ENCODE measurements at regions not wholly inside any gene's neighbourhood (a gene's known extent, or its start where the extent isn't known, plus 50 kb on each side); places are given as distances from the start of the nearest gene placed in this dataset.

- Mint-ChIP-seq H3K9me3 (peaks cover 8% of the 10 kb centered on the region), H3K4me3 (no peak overlapping the region), H3K27ac (ENCODE audit: unreplicated experiment) (no peak overlapping the region), H3K4me1 (peaks cover 30% of the 10 kb centered on the region), H3K36me3 (ENCODE audit: low read depth) (peaks cover 4% of the 10 kb centered on the region), H3K27me3 (ENCODE audit: low read depth) (no peaks in the 10 kb centered on the region)
- no peak for TF ChIP-seq CTCF (conservative IDR thresholded peaks at IDR 0.05)
- no peak for DNase-seq (ENCODE audit: low read depth, low spot score)
These were observed 608.6 kb downstream of the CCDC171 start for GRCh38 chr9:16161483-16161882.

- Mint-ChIP-seq H3K36me3 (ENCODE audit: low read depth) (no peaks in the 10 kb centered on the region), H3K27ac (ENCODE audit: unreplicated experiment) (no peak overlapping the region), H3K9me3 (no peaks in the 10 kb centered on the region), H3K27me3 (ENCODE audit: low read depth) (no peaks in the 10 kb centered on the region), H3K4me3 (no peak overlapping the region), H3K4me1 (peaks cover 13% of the 10 kb centered on the region)
- no peak for DNase-seq (ENCODE audit: low read depth, low spot score)
- no peak for TF ChIP-seq CTCF (conservative IDR thresholded peaks at IDR 0.05)
These were observed 617.3 kb downstream of the CCDC171 start for GRCh38 chr9:16170119-16170518.

- no peak overlapping the region for H3K4me3 Mint-ChIP-seq
- no peak for TF ChIP-seq CTCF (conservative IDR thresholded peaks at IDR 0.05)
- H3K36me3 Mint-ChIP-seq (ENCODE audit: low read depth): no peaks in the 10 kb centered on the region
- H3K27ac Mint-ChIP-seq (ENCODE audit: unreplicated experiment): peak overlapping the region; percentile 32
- H3K27me3 Mint-ChIP-seq (ENCODE audit: low read depth): no peaks in the 10 kb centered on the region
- DNase-seq (ENCODE audit: low read depth, low spot score): no peak
- H3K4me1 Mint-ChIP-seq: peaks cover 19% of the 10 kb centered on the region
- no peaks in the 10 kb centered on the region for H3K9me3 Mint-ChIP-seq
These were observed 619.1 kb downstream of the CCDC171 start for GRCh38 chr9:16171911-16172310.

- no peak for TF ChIP-seq CTCF (conservative IDR thresholded peaks at IDR 0.05)
- H3K4me3 Mint-ChIP-seq: no peak overlapping the region
- no peak overlapping the region for H3K27ac Mint-ChIP-seq (ENCODE audit: unreplicated experiment)
- peaks cover 19% of the 10 kb centered on the region for H3K4me1 Mint-ChIP-seq
- no peak for DNase-seq (ENCODE audit: low read depth, low spot score)
- H3K36me3 Mint-ChIP-seq (ENCODE audit: low read depth): no peaks in the 10 kb centered on the region
- no peaks in the 10 kb centered on the region for H3K9me3 Mint-ChIP-seq
- no peaks in the 10 kb centered on the region for H3K27me3 Mint-ChIP-seq (ENCODE audit: low read depth)
These were observed 620.0 kb downstream of the CCDC171 start for GRCh38 chr9:16172796-16173195.

- Mint-ChIP-seq H3K36me3 (ENCODE audit: low read depth) (no peaks in the 10 kb centered on the region), H3K27ac (ENCODE audit: unreplicated experiment) (no peak overlapping the region), H3K4me3 (no peak overlapping the region), H3K9me3 (no peaks in the 10 kb centered on the region), H3K4me1 (peaks cover 19% of the 10 kb centered on the region), H3K27me3 (ENCODE audit: low read depth) (no peaks in the 10 kb centered on the region)
- no peak for TF ChIP-seq CTCF (conservative IDR thresholded peaks at IDR 0.05)
- no peak for DNase-seq (ENCODE audit: low read depth, low spot score)
These were observed 622.1 kb downstream of the CCDC171 start for GRCh38 chr9:16174915-16175314.

- H3K36me3 Mint-ChIP-seq (ENCODE audit: low read depth): no peaks in the 10 kb centered on the region
- H3K27me3 Mint-ChIP-seq (ENCODE audit: low read depth): no peaks in the 10 kb centered on the region
These were observed 622.6 kb downstream of the CCDC171 start for GRCh38 chr9:16175461-16175860.

More at GRCh38 chr9:16175461-16175860, 622.6 kb downstream of the CCDC171 start:
- peaks cover 19% of the 10 kb centered on the region for H3K4me1 Mint-ChIP-seq
- peak overlapping the region; percentile 69 for H3K27ac Mint-ChIP-seq (ENCODE audit: unreplicated experiment)
- no peak overlapping the region for H3K4me3 Mint-ChIP-seq
- no peak for DNase-seq (ENCODE audit: low read depth, low spot score)
- no peak for TF ChIP-seq CTCF (conservative IDR thresholded peaks at IDR 0.05)
- H3K9me3 Mint-ChIP-seq: no peaks in the 10 kb centered on the region

Data from neural crest cell (in vitro differentiated cells).